C4-2B (cell line): ENCODE measurements at regions not wholly inside any gene's neighbourhood (a gene's known extent, or its start where the extent isn't known, plus 50 kb on each side); places are given as distances from the start of the nearest gene placed in this dataset.

Experiments used
- H3K27ac ChIP-seq: fragments of 450-650 bp; 2 replicates; pipeline ENCODE4 v1.5.1; 2017
- ZFX ChIP-seq: fragments of 450-650 bp; IDR thresholded peaks from 2 replicates; pipeline ENCODE4 v1.6.1; 2017
- TF ChIP-seq, protein P1 (sequence below): fragments of 450-650 bp; conservative IDR thresholded peaks from 2 replicates; pipeline ENCODE4 v1.5.1; 2017; ENCODE audit warnings: mild to moderate bottlenecking

DNA sequence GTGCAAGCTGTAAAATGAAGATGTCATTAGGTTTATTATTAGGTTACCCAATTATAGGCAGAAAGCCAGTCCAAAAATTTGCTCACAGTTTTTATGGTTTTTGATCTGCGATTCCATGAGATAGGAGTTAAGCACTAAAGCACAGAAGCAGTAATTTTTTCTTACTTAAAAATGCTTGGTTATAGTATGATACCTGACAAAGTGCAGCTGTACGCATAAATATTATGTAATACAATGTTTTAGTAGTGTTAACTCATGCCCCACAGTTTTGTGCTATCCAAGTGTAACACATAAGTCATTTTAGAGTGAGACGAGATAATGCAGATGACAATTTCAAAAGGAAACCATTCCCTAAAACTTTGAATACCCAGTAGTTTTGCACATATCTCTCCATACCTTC is 357.8 kb downstream of the TMA16 start:
- TF ChIP-seq ZFX = no peak
- TF ChIP-seq, protein P1, sequence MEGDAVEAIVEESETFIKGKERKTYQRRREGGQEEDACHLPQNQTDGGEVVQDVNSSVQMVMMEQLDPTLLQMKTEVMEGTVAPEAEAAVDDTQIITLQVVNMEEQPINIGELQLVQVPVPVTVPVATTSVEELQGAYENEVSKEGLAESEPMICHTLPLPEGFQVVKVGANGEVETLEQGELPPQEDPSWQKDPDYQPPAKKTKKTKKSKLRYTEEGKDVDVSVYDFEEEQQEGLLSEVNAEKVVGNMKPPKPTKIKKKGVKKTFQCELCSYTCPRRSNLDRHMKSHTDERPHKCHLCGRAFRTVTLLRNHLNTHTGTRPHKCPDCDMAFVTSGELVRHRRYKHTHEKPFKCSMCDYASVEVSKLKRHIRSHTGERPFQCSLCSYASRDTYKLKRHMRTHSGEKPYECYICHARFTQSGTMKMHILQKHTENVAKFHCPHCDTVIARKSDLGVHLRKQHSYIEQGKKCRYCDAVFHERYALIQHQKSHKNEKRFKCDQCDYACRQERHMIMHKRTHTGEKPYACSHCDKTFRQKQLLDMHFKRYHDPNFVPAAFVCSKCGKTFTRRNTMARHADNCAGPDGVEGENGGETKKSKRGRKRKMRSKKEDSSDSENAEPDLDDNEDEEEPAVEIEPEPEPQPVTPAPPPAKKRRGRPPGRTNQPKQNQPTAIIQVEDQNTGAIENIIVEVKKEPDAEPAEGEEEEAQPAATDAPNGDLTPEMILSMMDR = no peak
- H3K27ac ChIP-seq = no peak overlapping the region

GRCh38 chr4:163857903-163858302 is 363.4 kb downstream of the TMA16 start:
- no peak for TF ChIP-seq ZFX
- TF ChIP-seq, protein P1 = no peak
- H3K27ac ChIP-seq = no peak overlapping the region

- H3K27ac ChIP-seq = no peak overlapping the region
- no peak for TF ChIP-seq ZFX
- TF ChIP-seq, protein P1 = no peak
These were observed 364.0 kb downstream of the TMA16 start for GRCh38 chr4:163858515-163858914.

- no peak overlapping the region for H3K27ac ChIP-seq
- TF ChIP-seq ZFX = no peak
These were observed 368.6 kb downstream of the TMA16 start for GRCh38 chr4:163863082-163863481.

- H3K27ac ChIP-seq = no peak overlapping the region
- no peak for TF ChIP-seq ZFX
- TF ChIP-seq, protein P1 = no peak
These were observed 370.5 kb downstream of the TMA16 start for GRCh38 chr4:163865010-163865409.

- H3K27ac ChIP-seq = no peak overlapping the region
- TF ChIP-seq ZFX = no peak
- TF ChIP-seq, protein P1 = no peak
These were observed 372.3 kb downstream of the TMA16 start for GRCh38 chr4:163866728-163867315.

DNA sequence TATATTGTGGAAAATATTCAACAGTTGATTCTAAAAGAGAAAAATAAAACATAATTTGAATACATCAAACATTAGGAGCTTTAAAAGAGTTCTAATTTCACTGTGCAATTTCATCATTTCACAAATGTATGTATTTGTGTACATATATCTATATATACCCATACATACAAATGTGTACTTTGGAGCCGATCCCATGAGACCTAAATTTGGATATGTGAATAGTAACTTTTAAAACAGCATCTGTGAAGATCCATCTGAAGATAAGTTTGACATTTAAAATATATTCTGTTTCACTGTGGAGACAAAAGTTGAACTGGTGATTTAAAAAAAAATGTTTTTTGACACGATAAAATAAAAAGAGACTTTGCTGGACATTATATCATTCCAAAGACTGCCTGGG is 374.0 kb downstream of the TMA16 start:
- H3K27ac ChIP-seq = no peak overlapping the region
- no peak for TF ChIP-seq ZFX
- TF ChIP-seq, protein P1 = no peak

DNA sequence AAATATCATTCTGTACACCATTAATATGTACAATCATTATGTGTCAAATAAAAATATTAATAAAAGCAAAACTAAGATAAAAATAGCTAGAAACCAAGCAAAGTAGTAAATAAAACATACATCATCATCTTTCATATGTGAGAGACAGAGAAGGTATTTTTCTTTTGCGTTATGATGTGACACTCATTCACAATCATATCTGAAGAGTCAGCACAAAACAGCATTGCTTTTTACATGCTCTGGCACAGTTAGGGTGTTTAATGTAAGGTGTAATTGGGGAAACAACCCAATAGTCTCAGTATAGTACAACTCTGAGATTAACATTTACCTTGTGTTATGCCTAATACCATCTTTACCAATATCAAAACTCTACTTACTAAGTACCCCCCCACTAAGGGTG is 376.6 kb downstream of the TMA16 start:
- TF ChIP-seq ZFX = no peak
- TF ChIP-seq, protein P1 = no peak
- no peak overlapping the region for H3K27ac ChIP-seq
